Ramos (cell line): ENCODE measurements at regions not wholly inside any gene's neighbourhood (a gene's known extent, or its start where the extent isn't known, plus 50 kb on each side); places are given as distances from the start of the nearest gene placed in this dataset.
"Not testable (repeated sequence)": the region's sequence is repeated elsewhere in the genome, so short reads cannot be mapped to it uniquely, and the experiment has no call there.

Experiments
- in situ Hi-C: fragments of 300-500 bp; cut with MboI; formaldehyde crosslinking; loops from one replicate; pipeline ENCODE4 v1.14.3; 2022; ENCODE audit warnings: low sequenced_read_pairs; ENCODE audit not compliant: unreplicated experiment

DNA sequence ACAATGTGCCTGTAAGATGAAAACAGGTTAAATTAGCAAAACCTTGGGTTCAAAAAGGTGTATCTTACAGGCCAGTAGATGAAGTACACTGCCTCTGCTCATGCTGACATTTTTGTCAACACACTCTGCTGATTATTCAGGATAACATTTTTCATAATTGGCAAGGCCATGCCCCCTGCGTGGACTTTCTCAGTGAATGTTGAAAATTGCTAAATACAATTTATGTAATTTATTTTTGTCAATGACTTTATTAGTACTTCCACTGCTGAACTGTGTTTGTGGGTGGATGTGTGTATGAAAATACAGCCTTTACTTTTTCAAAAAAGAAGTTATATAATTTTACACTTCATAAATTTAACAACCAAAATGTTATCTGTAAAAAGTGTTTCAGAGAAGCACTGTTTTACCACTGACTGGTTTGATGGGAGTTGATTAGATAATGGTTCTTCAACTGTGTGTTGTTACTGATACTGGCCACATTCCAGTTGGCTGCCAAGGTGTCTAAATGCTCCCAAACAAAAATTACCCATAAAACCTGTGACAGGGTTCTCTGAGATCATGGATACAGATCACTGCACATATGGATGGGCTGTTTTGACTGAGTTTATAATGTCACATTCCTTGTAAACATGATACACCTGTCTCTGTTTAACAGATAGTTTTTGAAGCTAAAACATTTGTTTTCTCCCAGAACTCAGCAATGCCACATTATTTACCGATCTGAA lies 151.9 kb upstream of the SLC7A11 start:
- in situ Hi-C loops = no loop called here

GRCh38 chr4:138392751-138393308 lies 150.7 kb upstream of the SLC7A11 start:
- in situ Hi-C loops = no loop called here

DNA sequence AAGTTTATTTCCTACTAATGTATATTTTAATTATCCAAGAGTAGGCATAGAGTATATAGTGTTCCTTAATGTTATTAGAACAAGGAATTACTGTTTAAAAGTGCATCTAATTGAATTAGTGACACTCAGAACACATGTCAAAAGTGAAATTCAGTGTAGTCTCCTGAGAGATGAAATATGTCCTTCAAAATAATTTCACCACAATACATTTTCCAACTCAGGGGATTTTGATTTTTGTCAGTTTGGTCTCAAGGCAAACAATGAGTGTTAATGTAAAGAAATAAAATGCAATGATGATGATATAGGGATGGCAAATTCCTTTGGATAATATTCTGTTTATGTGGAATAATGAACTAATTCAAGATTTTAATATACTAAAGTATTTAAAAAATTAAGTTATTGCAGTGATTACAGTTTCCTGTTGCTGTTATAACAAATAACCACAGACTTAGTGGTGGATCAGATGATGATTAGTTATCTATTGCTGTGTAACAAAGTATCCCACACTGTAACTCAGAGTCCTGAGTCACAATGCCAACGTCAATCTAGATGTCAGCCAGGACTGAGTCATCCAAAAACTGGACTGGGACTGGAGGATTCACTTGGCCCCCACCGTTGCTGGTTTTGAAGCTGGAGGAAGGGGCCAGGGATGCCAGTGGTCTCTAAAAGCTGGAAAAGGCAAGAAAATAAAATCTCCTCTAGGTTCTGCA lies 148.0 kb upstream of the SLC7A11 start:
- in situ Hi-C loops = no loop called here

- in situ Hi-C loops = no loop called here
Measured at GRCh38 chr4:138374947-138375346, 132.8 kb upstream of the SLC7A11 start.

GRCh38 chr4:138367942-138368341 lies 125.8 kb upstream of the SLC7A11 start:
- in situ Hi-C loops = no loop called here

- in situ Hi-C loops = not testable (repeated sequence)
Measured at GRCh38 chr4:138352446-138352845, 110.3 kb upstream of the SLC7A11 start.

- in situ Hi-C loops = no loop called here
Measured at GRCh38 chr4:138348055-138348454, 105.9 kb upstream of the SLC7A11 start.

GRCh38 chr4:138347561-138347960 lies 105.4 kb upstream of the SLC7A11 start:
- in situ Hi-C loops = no loop called here

DNA sequence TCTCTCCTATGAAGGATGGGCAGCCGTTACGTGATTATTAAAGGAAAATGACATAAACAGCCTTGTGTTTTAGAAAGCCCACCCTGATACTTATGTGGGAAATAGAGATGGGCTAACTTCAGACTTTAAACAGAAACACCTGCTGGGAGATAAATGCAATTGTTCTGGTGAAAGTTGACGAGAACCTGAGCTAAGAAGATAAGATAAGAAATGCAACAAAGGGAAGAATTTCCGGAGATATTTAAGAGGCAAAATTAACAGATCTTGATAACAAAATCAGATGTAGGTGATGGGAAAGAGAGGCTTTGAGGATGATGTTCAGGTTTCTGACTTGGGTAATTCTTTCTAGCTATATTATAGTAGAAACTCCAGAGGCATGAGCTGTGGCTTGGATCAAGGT lies 102.7 kb upstream of the SLC7A11 start:
- in situ Hi-C loops = no loop called here

DNA sequence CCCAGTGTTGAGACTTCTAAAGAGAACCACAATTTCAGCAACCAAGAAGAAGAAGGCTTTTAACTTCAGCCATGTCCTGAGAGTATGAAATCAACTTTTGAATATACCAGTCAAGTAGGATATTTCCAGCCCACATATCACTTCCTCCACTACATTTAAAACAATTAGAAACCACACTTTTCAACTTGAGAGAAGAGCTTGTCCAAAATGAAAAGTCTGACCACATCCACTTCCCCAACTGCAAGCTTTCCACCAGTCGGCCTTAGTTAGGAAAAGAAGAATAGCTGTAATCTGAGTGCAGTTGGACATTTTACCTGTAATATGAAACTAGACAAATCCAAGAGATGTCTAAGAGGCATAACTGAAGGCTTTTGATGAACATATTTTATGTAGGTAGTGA lies 101.9 kb upstream of the SLC7A11 start:
- in situ Hi-C loops = no loop called here

- in situ Hi-C loops = no loop called here
Measured at GRCh38 chr4:138341739-138342415, 99.7 kb upstream of the SLC7A11 start.

GRCh38 chr4:138338840-138339239 lies 96.7 kb upstream of the SLC7A11 start:
- in situ Hi-C loops = no loop called here

- in situ Hi-C loops = not testable (repeated sequence)
Measured at GRCh38 chr4:138338222-138338621, 96.1 kb upstream of the SLC7A11 start.

GRCh38 chr4:138334346-138335016 lies 92.3 kb upstream of the SLC7A11 start:
- in situ Hi-C loops = no loop called here

- in situ Hi-C loops = not testable (repeated sequence)
Measured at GRCh38 chr4:138332415-138332814, 90.3 kb upstream of the SLC7A11 start.

DNA sequence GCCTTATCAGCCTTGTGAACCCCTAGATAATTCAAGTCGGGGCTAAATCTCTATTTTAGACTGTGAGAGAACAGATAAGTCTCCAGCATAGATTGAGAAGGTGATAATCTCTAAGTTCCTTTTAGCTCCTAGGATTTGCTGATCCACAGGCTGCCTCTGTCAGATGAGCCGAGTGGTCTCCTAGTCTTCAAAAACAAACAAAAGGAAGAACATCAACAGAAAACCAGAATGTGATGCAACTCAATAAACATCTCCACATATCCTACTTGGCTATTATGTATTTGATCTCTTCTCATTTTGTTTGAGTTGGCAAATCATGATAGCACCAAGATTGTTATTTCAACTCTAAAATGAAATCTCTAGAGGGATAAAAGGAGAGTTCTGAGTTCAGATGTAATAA lies 88.4 kb upstream of the SLC7A11 start:
- in situ Hi-C loops = no loop called here

GRCh38 chr4:138329506-138330070 lies 87.4 kb upstream of the SLC7A11 start:
- in situ Hi-C loops = no loop called here

- in situ Hi-C loops = no loop called here
Measured at GRCh38 chr4:138327338-138327737, 85.2 kb upstream of the SLC7A11 start.

DNA sequence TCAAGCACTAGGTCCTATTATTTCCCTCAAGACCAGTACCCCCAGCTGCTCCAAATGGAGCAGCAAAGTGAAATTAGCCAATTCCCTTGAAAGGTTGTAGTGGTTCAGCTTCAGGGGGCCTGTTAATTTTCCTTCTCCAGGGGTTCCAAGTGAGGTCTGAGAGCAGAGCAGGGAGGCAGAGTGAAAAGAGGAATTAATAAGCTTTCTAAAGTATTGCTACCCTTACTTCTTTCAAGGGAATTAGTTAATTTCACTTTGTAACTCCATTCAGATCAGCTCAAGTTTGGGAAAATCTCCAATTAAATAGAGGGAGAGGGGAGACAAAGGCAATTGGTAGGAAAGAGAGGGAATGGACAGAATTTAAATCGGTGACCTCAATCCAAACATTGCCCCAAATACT lies 78.7 kb upstream of the SLC7A11 start:
- in situ Hi-C loops = no loop called here

- in situ Hi-C loops = no loop called here
Measured at GRCh38 chr4:138320030-138320429, 77.9 kb upstream of the SLC7A11 start.
